ENCODE measurements at regions not wholly inside any gene's neighbourhood (a gene's known extent, or its start where the extent isn't known, plus 50 kb on each side); places are given as distances from the start of the nearest gene placed in this dataset.

GRCh38 chr3:76949033-76949432, 90.9 kb upstream of the ROBO2 start:
- no peak overlapping the region for H3K9ac ChIP-seq (ENCODE audit: low read length)
- H3K9me3 ChIP-seq (ENCODE audit: insufficient read depth, low read length), result no peaks in the 10 kb centered on the region
- H3K4me2 ChIP-seq (ENCODE audit: low read length), result no peak overlapping the region
- H2AFZ ChIP-seq (ENCODE audit: low read depth, low read length), result no peak overlapping the region
- TF ChIP-seq, protein P1, sequence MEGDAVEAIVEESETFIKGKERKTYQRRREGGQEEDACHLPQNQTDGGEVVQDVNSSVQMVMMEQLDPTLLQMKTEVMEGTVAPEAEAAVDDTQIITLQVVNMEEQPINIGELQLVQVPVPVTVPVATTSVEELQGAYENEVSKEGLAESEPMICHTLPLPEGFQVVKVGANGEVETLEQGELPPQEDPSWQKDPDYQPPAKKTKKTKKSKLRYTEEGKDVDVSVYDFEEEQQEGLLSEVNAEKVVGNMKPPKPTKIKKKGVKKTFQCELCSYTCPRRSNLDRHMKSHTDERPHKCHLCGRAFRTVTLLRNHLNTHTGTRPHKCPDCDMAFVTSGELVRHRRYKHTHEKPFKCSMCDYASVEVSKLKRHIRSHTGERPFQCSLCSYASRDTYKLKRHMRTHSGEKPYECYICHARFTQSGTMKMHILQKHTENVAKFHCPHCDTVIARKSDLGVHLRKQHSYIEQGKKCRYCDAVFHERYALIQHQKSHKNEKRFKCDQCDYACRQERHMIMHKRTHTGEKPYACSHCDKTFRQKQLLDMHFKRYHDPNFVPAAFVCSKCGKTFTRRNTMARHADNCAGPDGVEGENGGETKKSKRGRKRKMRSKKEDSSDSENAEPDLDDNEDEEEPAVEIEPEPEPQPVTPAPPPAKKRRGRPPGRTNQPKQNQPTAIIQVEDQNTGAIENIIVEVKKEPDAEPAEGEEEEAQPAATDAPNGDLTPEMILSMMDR (IDR thresholded peaks at IDR 0.05; ENCODE audit: low read depth, low read length), result no peak
- no peak for TF ChIP-seq EZH2phosphoT487 (IDR thresholded peaks at IDR 0.05; ENCODE audit: low read depth)
- H4K20me1 ChIP-seq (ENCODE audit: insufficient read depth, low read length), result no peaks in the 10 kb centered on the region
- H3K27ac ChIP-seq (ENCODE audit: low read length), result no peak overlapping the region
- H3K4me1 ChIP-seq (ENCODE audit: low read length), result no peaks in the 10 kb centered on the region
- no peaks in the 10 kb centered on the region for H3K79me2 ChIP-seq (ENCODE audit: low read length)
- no peak overlapping the region for H3K4me3 ChIP-seq (ENCODE audit: low read length)
- no peaks in the 10 kb centered on the region for H3K27me3 ChIP-seq (ENCODE audit: low read depth, low read length)
- no peaks in the 10 kb centered on the region for H3K36me3 ChIP-seq (replicated peaks; ENCODE audit: low read depth, low read length)

DNA sequence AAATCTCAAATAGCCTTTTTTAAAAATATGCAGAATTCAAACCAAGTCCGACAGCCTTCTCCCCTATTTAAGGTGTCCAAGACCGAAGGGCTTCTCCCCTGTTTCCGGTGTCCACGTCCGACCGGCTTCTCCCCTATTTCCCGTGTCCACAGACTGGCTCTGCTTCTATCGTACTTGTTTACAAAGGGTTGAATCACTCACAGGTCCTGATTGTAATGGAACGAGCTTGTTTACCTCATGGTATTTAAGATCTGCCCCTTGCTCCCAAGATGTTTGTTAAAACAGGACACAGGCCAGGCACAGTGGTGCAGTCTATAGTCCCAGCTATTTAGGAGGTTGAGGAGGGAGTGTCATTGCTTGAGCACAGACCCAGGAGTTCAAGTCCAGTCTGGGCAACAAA, 90.4 kb upstream of the ROBO2 start:
- Histone ChIP-seq H3K4me2 (ENCODE audit: low read length) (no peak overlapping the region), H3K27ac (ENCODE audit: low read length) (no peak overlapping the region), H4K20me1 (ENCODE audit: insufficient read depth, low read length) (no peaks in the 10 kb centered on the region), H3K9ac (ENCODE audit: low read length) (no peak overlapping the region), H3K27me3 (ENCODE audit: low read depth, low read length) (no peaks in the 10 kb centered on the region), H3K4me1 (ENCODE audit: low read length) (no peaks in the 10 kb centered on the region), H3K4me3 (ENCODE audit: low read length) (no peak overlapping the region), H3K9me3 (ENCODE audit: insufficient read depth, low read length) (no peaks in the 10 kb centered on the region), H3K36me3 (replicated peaks; ENCODE audit: low read depth, low read length) (no peaks in the 10 kb centered on the region), H3K79me2 (ENCODE audit: low read length) (no peaks in the 10 kb centered on the region), H2AFZ (ENCODE audit: low read depth, low read length) (no peak overlapping the region)
- no peak for TF ChIP-seq EZH2phosphoT487 (IDR thresholded peaks at IDR 0.05; ENCODE audit: low read depth)
- TF ChIP-seq, protein P1 (IDR thresholded peaks at IDR 0.05; ENCODE audit: low read depth, low read length), result no peak

GRCh38 chr3:76950590-76950989, 89.3 kb upstream of the ROBO2 start:
- Histone ChIP-seq H3K79me2 (ENCODE audit: low read length) (no peaks in the 10 kb centered on the region), H4K20me1 (ENCODE audit: insufficient read depth, low read length) (no peaks in the 10 kb centered on the region), H3K9me3 (ENCODE audit: insufficient read depth, low read length) (no peaks in the 10 kb centered on the region), H3K27ac (ENCODE audit: low read length) (no peak overlapping the region), H3K9ac (ENCODE audit: low read length) (no peak overlapping the region), H3K4me3 (ENCODE audit: low read length) (no peak overlapping the region), H2AFZ (ENCODE audit: low read depth, low read length) (no peak overlapping the region), H3K4me1 (ENCODE audit: low read length) (no peaks in the 10 kb centered on the region), H3K4me2 (ENCODE audit: low read length) (no peak overlapping the region), H3K27me3 (ENCODE audit: low read depth, low read length) (no peaks in the 10 kb centered on the region), H3K36me3 (replicated peaks; ENCODE audit: low read depth, low read length) (no peaks in the 10 kb centered on the region)
- TF ChIP-seq, protein P1 (IDR thresholded peaks at IDR 0.05; ENCODE audit: low read depth, low read length), result no peak
- no peak for TF ChIP-seq EZH2phosphoT487 (IDR thresholded peaks at IDR 0.05; ENCODE audit: low read depth)

GRCh38 chr3:76954412-76954811, 85.5 kb upstream of the ROBO2 start:
- TF ChIP-seq, protein P1 (IDR thresholded peaks at IDR 0.05; ENCODE audit: low read depth, low read length), result no peak
- no peak for TF ChIP-seq EZH2phosphoT487 (IDR thresholded peaks at IDR 0.05; ENCODE audit: low read depth)

More at GRCh38 chr3:76954412-76954811, 85.5 kb upstream of the ROBO2 start:
- Histone ChIP-seq H3K9me3 (ENCODE audit: insufficient read depth, low read length) (no peaks in the 10 kb centered on the region), H3K27ac (ENCODE audit: low read length) (no peak overlapping the region), H3K4me3 (ENCODE audit: low read length) (no peak overlapping the region), H3K4me2 (ENCODE audit: low read length) (no peak overlapping the region), H3K9ac (ENCODE audit: low read length) (no peak overlapping the region), H4K20me1 (ENCODE audit: insufficient read depth, low read length) (no peaks in the 10 kb centered on the region), H2AFZ (ENCODE audit: low read depth, low read length) (no peak overlapping the region), H3K4me1 (ENCODE audit: low read length) (no peaks in the 10 kb centered on the region), H3K27me3 (ENCODE audit: low read depth, low read length) (no peaks in the 10 kb centered on the region), H3K79me2 (ENCODE audit: low read length) (no peaks in the 10 kb centered on the region), H3K36me3 (replicated peaks; ENCODE audit: low read depth, low read length) (no peaks in the 10 kb centered on the region)

Data from OCI-LY3 (cell line).